ENCODE measurements at regions not wholly inside any gene's neighbourhood (a gene's known extent, or its start where the extent isn't known, plus 50 kb on each side); places are given as distances from the start of the nearest gene placed in this dataset.

DNA sequence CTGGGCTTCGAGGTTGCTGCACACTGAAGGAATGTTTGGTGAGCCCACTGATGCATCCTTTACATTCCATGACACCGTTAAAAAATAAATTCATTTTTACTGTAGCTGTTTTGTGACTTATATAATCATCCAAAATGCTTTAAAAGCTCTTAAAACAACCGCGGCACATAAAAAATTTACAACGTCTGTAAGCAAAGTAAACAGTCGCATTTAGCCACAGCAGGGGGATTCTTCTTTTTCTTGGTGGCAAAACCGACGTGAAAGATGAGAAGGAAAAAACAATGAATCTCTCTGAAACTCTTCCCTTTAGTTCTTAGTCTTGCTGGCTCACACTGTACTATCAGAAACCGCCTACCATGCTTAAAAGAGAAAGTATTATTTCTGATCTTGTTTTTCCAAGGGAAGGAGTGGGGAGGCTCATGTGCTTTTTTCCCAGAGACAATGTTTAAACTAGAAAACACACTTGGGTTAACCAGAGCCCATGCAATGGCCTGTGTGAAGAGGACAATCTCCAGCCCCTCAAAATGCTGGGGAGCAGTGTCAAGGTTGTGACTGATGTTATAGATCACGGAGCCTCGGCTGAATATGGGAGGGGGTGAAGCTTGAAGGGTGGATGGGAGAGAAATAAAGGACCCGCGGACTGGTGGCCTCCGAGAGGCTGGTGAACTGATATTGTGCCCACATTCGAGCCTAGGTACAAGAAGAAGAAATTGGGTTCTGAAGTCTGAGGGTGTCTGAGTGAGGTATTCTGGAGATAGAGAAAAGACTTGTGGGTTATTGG is 91.1 kb downstream of the IRF8 start:
- no peak for DNase-seq (ENCODE audit: insufficient read length, low spot score)
- no peak for FAIRE-seq

DNA sequence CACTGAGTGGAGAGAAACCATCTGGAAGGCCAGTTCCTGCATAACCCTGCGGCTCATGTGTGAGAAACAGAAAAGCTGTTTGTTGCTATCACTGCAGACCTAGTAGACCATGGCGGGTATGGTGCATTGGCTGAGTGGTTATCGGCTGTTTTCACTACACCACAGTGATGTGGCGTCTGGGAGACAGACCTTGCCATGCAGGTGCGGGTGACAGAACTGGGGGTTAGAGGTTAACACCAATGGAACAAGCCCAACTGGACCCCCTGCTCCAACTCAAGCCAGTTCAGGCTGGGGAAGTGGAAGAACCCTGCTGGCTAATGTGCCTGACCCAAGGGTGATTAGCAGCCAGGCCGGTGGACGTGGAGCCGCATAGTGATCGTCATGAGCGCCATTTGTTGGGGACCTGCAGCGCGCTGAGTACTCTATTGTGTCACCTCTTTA is 91.9 kb downstream of the IRF8 start:
- no peak for DNase-seq (ENCODE audit: insufficient read length, low spot score)
- no peak for FAIRE-seq

DNA sequence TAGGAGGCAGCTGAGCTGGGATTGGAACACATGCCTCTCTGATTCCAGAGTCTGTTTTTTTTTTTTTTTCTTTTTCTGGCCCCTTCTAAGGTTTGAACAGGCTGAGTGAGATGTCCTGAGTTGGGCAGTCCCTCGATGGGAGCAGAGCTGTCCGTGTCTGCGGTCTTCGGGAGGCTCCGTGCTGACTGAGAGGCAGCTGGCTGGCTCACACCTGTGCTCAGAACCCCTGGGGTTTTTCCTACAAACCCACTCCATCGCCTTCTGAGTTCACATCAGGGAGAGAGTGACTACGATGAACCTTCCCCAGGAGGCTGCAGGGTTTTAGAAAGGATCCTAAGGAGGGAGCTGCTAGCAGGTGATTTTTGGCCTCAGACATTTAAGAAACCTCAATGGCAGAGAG is 92.5 kb downstream of the IRF8 start:
- DNase-seq (ENCODE audit: insufficient read length, low spot score) = no peak
- no peak for FAIRE-seq

DNA sequence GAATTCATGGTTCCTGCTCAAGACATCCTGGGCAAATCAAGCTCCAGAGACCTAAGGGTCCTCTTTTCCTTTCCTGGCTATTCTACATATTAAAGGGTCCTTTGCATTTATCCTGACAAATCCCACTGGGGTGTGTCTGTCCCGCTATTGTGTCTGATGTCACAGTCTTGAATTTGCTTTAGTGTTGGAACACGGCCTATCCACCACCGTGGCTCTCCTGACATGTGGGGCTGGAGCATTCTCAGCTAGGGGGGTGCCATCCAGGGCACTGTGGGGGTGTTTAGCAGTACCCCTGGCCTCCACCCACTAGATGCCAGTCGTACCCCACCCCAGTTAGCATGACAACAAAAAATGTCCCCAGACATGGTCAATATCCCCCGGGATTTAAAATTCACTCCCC is 92.9 kb downstream of the IRF8 start:
- FAIRE-seq (no peak), DNase-seq (ENCODE audit: insufficient read length, low spot score) (no peak)

DNA sequence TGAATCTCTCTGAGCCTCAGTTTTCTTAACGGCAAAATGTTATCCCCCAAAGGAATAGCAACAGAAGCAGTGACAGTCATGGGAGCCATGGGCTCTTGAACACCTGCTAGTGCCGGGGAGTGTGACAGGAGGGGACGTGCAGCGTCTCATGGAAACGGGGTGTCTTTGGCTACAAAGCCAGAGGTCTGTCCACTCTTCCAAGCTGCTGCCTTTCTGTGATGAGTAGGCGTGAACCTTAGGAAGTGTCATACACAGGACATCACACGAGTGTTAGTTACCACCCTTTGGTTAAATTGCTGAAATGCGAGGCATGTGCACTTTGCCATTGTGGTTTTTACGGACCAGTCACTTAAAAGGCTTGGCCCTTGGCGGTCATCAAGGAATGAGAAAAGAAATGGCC is 93.4 kb downstream of the IRF8 start:
- FAIRE-seq = peak; percentile 66
- DNase-seq (ENCODE audit: insufficient read length, low spot score) = no peak

DNA sequence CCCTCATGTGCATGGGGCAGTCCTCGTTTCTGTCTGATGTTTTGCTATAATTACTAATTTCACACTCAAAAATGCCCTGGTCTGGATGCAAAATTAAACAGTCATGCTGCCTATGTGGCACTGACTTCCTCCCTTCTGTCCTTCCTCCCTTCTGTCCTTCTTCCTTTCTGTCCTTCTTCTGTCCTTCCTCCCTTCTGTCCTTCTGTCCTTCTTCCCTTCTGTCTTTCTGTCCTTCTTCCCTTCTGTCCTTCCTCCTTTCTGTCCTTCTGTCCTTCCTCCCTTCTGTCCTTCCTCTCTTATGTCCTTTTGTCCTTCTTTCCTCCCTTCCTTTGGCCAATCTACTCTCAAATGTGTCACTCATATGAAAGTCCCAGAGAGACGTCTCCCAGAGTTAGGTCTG is 93.8 kb downstream of the IRF8 start:
- no peak for DNase-seq (ENCODE audit: insufficient read length, low spot score)
- FAIRE-seq = no peak

DNA sequence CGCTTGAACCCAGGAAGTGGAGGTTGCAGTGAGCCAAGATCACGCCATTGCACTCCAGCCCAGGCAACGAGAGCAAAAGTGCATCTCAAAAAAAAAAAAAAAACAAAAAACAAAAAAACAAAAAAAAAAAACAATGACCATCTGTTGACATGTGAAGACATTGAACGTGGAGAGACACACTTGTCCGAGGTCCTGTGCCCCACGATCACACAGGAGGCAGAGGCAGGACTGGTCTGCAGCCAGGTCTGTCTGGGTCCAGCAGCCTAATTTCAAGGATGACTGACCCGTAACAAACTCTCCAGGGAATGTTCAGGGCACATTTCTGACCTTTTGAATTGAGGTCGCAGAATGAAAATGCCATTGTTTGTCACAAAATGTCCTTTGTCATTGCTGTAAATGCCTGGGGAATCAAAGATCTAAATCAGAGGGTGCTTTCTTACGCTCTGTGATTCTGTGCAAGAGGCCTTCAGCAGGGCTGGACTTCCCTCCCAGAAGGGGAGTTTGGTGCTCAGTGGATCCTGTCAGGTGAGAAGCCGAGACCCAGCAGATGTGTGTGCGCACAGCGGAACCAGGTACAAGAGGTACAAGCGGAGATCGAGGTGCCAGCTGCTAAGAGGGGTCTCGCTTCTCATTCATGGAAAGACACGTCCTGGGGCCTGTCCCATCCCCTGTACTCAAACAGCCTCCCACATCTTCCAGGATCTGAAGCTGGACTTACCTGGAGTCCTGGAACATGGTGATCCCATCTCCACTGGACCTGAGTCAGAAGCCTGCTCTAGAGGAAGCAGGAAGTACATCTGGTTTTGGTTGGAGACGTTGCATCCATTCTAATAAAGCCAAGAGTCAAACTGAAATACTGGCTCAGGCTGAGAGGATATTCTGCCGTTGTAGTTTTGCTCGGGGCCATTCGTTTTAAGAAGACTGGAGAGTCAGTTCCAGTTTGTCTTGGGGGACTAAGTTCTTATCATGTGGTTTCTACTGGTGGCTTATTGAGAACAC is 95.8 kb downstream of the IRF8 start:
- DNase-seq (ENCODE audit: insufficient read length, low spot score) (no peak), FAIRE-seq (no peak)

DNA sequence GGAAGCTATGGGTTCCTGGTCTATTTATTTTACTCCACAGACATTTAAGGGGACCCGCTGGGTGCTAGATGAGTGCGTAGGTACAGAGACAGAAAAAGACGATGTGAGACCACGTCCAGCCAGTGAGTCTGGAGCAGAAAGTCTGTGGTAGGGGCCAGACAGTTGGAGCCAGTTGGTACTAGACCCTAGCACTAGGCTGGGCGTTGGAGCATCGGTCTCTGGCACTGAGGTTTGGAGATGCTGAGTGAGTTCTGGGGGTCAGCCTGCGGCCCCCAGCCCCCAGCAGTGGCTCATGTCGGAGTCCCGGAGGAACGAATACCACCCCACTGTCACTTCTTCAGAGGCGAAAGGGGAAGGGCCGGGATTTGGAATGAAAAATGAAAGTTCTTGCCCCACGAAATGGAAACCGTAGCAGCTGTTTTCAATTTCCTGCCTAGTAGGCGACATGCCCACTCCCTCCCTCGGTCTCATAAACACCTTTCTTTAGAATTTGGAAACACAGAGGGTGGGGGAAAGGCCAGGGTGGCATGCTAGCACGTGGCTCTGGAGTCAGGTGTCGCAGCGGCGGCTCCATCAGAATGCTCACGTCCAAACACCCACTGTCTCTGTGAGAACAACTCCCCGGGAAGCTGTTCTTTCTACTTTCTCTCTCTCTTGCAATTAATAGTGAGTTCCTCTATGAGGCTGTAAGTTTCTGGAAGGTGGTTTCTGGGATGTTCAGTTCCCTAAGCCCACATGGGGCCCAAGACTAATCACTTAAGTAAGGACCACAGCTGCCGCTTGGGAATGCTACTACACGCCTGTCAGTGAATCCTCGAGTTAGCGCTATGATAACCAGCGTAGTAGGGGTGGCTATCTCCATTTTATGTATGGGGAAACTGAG is 96.8 kb downstream of the IRF8 start:
- DNase-seq (ENCODE audit: insufficient read length, low spot score) = no peak
- FAIRE-seq = no peak

DNA sequence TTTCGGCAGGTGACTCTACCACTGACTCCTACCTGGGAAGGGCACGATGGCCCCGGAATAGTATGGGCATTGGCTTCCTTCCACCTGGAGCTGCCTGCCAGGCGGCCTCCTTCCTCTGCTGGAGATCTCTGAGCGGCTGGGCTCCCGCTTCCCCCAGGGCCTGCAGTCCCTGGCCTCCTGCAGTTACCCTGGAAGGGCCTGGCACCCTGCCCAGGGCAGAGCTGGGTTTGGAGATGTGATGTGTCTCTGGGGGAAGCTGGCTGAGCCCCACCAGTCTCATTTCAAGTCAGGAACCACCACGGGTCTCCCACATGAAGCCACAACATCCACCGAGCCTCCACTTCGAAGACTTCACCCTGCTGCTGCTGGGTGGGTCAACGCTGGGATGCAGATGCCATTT is 97.9 kb downstream of the IRF8 start:
- DNase-seq (ENCODE audit: insufficient read length, low spot score) = no peak
- FAIRE-seq = no peak

DNA sequence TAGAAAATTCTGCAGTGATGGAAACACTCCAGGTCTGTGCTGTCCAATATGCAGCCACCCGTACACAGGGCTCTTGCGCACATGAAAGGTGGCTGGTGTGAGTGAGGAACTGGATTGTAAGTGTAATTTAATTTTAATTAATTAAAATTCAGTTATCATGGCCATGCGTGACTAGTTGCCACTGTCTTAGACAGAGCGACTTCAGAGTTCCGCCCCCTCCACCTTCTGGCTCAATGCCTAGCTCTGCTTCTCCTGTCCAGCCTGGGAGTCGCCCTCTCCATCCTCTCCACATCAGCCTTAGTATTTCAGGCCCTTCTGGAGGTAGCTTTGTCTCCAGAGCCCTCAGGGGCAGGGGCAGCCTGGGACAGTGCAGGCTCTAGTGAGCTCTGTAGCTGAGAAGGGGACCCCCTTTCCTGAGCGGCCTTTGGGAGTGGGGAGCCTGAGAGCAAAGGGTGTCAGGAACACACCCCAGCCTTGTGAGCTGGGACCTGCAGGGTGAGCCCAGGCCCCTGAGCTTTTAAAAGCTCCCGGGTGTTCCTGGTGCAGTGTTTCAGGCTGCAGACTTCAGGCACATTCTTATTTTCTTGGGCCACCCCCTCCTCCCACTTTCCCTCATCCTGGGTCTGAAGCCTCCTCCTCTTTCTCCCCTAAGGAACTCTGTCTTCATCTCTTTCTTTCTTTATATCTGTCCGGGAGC is 99.4 kb downstream of the IRF8 start:
- DNase-seq (ENCODE audit: insufficient read length, low spot score) (no peak), FAIRE-seq (no peak)

DNA sequence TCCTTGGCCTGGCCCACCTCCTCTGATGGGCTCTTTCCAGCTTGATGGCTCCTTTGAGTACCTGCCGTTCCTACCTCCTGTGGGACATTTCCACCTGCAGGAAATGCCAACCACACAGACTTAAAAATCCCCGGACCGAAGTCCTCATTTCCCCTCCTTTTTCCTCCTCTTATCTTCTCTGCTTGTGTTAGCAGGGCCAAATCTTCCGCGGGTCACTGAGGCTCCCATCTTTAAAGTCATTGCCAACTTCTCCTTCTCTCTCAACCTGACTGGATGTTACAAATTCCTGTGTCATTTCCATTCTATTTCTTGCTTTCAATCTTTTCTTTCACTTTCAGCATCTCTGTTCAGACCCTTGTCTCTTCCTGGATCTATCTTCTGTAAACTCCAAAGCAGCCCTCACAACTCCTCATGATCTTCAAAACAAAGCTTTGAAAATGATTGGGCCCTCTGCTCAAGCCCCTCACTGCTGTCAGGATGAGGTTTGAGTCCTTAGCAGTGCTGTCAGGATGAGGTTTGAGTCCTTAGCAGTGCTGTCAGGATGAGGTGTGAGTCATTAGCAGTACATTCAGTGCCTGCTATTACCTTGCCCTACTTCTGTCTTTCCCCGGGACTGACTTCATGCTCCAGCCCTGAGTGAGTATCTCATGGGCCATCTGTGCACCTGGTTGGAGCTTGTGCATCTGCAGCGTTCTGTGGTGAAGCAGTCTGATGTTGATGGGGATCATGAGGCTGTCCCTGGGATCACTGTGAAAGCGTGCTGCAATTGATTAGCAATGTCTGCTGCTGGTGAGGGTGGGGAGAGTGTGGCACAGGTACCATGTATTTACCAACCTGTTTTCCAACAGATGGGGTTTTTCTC is 100.1 kb downstream of the IRF8 start:
- DNase-seq (ENCODE audit: insufficient read length, low spot score) (no peak), FAIRE-seq (peak; percentile 16)

DNA sequence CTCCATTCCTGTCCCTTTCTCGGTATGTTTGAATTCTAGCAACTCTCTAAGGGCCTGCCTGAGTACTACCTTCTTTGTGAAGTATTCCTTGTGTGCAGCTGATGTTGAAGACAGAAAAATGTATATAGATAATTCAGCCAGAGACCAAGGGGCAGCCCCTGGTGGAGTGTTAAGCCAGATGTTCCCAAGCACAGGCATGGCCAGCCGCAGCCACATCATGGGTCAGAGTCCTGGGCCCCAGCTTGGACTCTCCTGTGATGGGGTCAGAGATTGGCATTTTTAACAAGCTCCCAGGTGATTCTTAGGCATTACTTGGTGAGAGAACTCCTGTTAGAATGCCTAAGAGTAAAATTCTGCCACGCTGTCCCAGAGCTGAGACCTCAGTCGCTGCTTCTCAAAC is 100.8 kb downstream of the IRF8 start:
- FAIRE-seq (no peak), DNase-seq (ENCODE audit: insufficient read length, low spot score) (no peak)

DNA sequence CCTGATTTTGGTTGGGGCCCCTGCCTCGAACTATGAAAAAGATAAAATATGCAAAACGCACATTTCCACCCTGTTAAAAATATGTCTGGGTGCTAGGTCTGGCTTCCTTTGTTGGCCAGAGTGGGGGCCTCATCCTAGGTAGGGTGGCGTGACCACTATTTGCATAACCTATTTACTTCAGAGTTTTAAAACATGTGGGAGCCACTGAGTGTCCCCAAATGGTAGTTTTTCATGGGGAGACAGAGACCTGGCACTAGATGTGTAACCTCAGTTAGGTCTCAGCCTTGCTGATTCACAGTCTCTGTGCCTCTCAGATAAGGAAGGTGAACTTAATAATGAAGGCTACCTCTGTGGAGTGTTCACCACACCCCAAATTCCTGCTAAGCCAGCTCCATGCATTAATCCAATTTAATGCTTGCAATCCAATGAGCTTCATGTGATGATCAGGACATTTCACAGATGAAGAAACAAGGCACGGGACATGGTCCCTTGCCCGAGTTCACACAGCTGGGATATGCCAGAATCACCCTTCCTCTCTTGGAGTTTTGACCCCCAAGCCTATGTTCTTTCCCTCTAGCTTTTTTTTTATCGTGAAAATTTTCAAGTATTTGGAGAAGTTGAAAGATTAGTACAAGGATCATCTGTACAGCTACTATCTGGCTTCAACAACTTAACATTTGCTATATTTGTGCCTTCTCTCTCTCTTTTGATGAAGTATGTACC is 103.4 kb downstream of the IRF8 start:
- FAIRE-seq = no peak
- DNase-seq (ENCODE audit: insufficient read length, low spot score) = no peak

DNA sequence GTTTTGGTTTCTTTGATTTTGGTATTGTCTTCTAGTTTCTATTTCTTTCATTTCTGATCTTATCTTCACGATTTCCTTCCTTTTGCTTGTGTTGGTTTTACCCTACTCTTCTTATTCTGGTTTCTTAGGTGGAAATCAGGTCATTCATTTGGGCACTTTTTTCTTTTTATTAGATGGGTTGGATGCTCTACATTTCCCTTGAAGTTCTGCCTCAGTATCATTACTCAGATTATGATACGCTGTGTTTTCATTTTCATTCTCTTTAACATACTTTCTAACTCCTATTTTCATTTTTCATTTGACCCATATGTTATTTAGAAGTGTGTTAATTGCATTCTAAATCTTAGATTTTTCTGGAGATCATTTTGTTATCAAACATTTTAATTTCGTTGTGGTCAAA is 108.6 kb downstream of the IRF8 start:
- DNase-seq (ENCODE audit: insufficient read length, low spot score) (no peak), FAIRE-seq (no peak)

DNA sequence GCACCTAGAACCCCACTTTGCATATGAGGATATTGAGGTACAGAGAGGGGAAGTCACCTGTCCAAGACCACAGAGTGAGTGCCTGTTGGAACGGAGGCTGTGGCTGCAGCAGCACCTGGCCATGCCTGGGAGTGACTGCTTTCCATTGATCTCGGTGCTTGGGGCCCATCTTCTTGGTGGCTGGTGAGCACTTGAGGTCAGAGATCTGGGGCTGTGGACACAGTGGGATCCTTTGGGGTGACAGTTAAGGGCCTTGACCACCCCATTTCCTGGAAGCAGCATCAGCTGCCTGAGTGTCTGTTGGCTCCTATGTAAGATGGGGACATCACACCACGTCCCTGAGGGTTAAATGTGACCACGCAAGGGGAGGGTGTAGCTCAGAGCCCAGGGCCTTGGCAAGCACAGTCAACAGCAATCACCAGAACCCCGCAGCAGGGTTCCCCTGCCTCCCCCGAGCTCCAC is 111.7 kb downstream of the IRF8 start:
- FAIRE-seq = no peak
- no peak for DNase-seq (ENCODE audit: insufficient read length, low spot score)

DNA sequence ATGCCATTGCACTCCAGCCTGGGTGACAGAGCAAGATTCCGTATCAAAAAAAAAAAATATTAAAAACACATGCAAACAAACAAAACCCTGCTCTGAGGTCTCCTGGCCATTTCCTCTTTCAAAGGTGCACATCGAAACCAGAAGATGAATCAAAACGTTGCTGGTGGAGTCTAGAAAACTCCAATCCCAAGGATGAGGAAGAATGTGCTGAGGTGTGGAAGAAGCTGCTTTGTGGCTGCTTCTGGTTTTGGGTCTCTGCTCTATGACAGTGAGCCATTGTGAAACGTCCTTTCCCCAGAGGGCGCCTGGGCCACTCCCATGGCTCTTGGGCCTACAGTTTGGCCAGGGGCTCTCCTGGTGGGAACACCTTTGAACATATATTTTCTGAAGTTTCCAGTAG is 112.6 kb downstream of the IRF8 start:
- no peak for DNase-seq (ENCODE audit: insufficient read length, low spot score)
- no peak for FAIRE-seq

DNA sequence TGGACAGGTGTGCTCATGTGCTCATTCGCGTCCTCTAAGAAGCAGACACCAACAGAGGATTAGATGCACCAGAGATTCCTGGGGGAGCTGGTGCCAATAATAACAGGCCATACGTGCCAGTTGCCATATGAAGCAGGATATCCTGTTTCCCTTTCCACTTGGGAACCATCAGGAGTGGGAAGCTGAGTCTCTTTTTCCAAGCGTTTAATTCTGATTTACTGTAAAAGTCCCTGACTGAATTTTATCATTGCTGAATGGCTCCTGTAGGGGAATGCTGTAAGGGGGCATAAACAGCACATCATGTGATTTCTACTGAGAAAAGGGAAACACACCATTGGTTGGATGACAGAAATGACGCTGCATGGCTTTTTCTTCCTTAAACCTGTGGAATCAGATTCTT is 113.3 kb downstream of the IRF8 start:
- FAIRE-seq (no peak), DNase-seq (ENCODE audit: insufficient read length, low spot score) (no peak)

DNA sequence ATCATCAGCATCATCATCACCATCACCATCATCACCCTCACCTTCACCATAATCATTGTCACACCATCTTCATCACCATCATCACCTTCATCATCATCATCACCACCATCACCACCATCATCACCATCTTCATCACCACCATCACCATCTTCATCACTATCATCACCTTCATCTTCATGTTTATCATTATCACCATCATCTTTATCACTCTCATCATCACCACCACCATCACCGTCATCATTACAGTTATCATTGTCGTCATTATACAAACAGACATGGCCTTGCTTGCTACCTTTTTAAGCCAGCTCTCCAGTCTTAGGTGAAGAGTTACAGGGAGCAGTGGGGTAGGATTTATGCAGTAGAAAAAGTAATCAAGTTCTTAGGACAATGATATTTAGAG is 114.9 kb downstream of the IRF8 start:
- FAIRE-seq (peak; percentile 98), DNase-seq (ENCODE audit: insufficient read length, low spot score) (no peak)

DNA sequence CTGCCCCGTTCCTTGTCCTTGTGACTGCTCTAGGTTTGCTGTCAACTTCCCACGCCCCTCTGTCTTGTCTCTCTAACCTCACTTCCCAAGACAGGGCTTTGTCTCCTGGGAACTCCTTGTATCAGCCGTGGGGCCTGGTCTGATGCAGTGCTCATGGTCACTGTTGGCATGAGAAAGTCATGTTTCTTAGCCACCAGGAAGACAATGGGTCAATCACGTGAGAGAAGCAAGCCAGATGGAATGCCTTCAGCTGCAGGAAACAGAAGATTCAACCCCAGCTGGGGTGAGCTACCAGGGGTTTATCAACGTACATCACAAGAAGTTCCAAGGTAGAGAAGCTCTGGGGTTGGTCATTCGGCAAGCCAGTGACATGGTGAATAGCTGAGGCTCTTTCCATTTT is 116.6 kb downstream of the IRF8 start:
- no peak for FAIRE-seq
- DNase-seq (ENCODE audit: insufficient read length, low spot score) = no peak
